ENCODE measurements at regions not wholly inside any gene's neighbourhood (a gene's known extent, or its start where the extent isn't known, plus 50 kb on each side); places are given as distances from the start of the nearest gene placed in this dataset.

DNA sequence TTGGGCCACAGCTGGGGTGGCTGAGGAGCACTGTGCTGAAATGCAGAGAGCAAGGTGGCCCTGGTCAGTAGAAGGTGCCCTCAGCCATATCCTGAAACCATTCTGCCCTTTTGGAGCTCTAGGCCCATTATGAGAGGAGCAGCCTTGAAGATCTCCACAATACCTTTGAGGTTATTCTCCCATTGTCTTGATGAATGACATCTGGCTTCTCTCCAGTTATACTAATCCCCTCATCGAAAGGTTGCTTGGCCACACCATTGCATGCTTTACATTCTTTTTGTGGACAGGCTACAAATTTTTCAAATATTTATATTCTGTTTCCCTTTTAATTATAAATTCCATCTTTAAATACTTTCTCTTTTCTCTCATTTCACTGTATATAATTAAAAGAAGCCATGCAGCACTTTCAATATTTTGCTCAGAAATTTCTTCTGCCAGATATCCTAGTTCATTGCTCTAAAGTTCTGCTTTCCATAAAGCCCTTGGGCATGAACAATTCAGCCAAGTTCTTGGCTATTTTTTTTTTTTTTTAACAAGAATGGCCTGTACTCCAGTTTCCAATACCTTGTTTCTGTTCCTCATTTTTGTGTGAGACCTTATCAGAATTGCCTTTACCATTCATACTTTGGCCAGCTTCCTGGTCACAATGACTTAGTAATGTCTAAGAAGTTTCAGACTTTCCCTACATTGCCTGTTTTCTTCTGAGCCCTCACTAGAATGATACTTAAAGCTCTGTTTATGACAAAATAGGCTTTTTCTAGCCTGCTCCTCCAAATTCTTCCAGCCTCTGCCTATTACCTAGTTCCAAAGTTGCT lies 138.9 kb upstream of the SGO1 start:
- H4K20me1 ChIP-seq (ENCODE audit: insufficient read depth) = no peaks in the 10 kb centered on the region
- H3F3A ChIP-seq (ENCODE audit: insufficient read depth, low read length, poor library complexity, severe bottlenecking) = no peaks in the 10 kb centered on the region
- H3K79me2 ChIP-seq (replicated peaks; ENCODE audit: insufficient read depth, low read length) = no peaks in the 10 kb centered on the region
- H3K4me2 ChIP-seq (ENCODE audit: low read length) = no peak overlapping the region
- H3K9me2 ChIP-seq (ENCODE audit: insufficient read depth, low read length) = no peaks in the 10 kb centered on the region
- H3K9ac ChIP-seq (ENCODE audit: low read length) = no peak overlapping the region
- TF ChIP-seq, protein P1, sequence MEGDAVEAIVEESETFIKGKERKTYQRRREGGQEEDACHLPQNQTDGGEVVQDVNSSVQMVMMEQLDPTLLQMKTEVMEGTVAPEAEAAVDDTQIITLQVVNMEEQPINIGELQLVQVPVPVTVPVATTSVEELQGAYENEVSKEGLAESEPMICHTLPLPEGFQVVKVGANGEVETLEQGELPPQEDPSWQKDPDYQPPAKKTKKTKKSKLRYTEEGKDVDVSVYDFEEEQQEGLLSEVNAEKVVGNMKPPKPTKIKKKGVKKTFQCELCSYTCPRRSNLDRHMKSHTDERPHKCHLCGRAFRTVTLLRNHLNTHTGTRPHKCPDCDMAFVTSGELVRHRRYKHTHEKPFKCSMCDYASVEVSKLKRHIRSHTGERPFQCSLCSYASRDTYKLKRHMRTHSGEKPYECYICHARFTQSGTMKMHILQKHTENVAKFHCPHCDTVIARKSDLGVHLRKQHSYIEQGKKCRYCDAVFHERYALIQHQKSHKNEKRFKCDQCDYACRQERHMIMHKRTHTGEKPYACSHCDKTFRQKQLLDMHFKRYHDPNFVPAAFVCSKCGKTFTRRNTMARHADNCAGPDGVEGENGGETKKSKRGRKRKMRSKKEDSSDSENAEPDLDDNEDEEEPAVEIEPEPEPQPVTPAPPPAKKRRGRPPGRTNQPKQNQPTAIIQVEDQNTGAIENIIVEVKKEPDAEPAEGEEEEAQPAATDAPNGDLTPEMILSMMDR (IDR thresholded peaks at IDR 0.05; ENCODE audit: poor library complexity, severe bottlenecking) = no peak
- no peak for TF ChIP-seq POLR2AphosphoS5 (IDR thresholded peaks at IDR 0.05)
- no peak for TF ChIP-seq RAD21 (conservative IDR thresholded peaks at IDR 0.05)
- no peak for TF ChIP-seq SMC3 (conservative IDR thresholded peaks at IDR 0.05; ENCODE audit: poor library complexity)
- TF ChIP-seq TAF1 (IDR thresholded peaks at IDR 0.05; ENCODE audit: low read depth) = no peak
- TF ChIP-seq EP300 (conservative IDR thresholded peaks at IDR 0.05; ENCODE audit: poor library complexity, severe bottlenecking) = no peak
- TF ChIP-seq MXI1 (conservative IDR thresholded peaks at IDR 0.05; ENCODE audit: poor library complexity, severe bottlenecking) = no peak
- TF ChIP-seq, protein P2, sequence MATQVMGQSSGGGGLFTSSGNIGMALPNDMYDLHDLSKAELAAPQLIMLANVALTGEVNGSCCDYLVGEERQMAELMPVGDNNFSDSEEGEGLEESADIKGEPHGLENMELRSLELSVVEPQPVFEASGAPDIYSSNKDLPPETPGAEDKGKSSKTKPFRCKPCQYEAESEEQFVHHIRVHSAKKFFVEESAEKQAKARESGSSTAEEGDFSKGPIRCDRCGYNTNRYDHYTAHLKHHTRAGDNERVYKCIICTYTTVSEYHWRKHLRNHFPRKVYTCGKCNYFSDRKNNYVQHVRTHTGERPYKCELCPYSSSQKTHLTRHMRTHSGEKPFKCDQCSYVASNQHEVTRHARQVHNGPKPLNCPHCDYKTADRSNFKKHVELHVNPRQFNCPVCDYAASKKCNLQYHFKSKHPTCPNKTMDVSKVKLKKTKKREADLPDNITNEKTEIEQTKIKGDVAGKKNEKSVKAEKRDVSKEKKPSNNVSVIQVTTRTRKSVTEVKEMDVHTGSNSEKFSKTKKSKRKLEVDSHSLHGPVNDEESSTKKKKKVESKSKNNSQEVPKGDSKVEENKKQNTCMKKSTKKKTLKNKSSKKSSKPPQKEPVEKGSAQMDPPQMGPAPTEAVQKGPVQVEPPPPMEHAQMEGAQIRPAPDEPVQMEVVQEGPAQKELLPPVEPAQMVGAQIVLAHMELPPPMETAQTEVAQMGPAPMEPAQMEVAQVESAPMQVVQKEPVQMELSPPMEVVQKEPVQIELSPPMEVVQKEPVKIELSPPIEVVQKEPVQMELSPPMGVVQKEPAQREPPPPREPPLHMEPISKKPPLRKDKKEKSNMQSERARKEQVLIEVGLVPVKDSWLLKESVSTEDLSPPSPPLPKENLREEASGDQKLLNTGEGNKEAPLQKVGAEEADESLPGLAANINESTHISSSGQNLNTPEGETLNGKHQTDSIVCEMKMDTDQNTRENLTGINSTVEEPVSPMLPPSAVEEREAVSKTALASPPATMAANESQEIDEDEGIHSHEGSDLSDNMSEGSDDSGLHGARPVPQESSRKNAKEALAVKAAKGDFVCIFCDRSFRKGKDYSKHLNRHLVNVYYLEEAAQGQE (IDR thresholded peaks at IDR 0.05; ENCODE audit: borderline replicate concordance) = no peak
- TF ChIP-seq EZH2 (IDR thresholded peaks at IDR 0.05; ENCODE audit: borderline replicate concordance, insufficient read depth, low read length, poor library complexity, severe bottlenecking) = no peak
- no peaks in the 10 kb centered on the region for H3K9me3 ChIP-seq (ENCODE audit: low read length)
- no peak overlapping the region for H3K4me3 ChIP-seq (ENCODE audit: low read length)
- no peaks in the 10 kb centered on the region for H3K36me3 ChIP-seq (ENCODE audit: insufficient read depth, low read length)
- H3K27ac ChIP-seq (ENCODE audit: low read length) = no peak overlapping the region
- no peaks in the 10 kb centered on the region for H3K27me3 ChIP-seq (ENCODE audit: insufficient read depth, low read depth, low read length)
- H2AFZ ChIP-seq (ENCODE audit: low read depth, low read length) = no peak overlapping the region

DNA sequence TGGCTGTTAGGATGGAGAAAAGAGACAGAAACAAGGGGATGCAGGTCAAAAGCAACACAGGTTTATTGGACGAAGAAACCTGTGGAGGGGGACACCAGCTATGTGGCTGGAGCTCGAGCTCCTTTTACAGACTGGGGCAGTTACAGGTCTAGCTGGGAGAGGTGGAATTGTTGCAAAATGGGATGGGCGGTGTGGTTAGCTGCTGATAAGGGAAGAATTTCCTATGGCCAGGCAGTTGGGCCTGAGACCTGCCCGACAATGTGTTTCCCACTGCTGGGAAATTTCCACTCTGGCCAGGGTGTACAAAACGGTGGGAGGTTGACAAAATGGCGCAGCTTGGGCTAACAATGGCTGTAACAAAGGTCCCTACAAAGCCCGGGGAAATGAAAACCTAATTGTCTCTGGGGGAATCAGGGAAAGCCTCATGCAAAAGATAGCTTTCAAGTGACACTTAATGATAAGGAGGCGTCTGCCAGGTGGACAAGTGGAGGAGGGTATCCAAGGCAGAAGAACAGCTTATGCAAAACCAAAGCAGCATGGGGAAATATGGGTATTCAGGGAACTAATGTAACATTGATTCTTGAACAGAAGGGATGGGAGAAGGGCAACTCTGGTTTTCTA lies 137.4 kb upstream of the SGO1 start:
- no peaks in the 10 kb centered on the region for H3K79me2 ChIP-seq (replicated peaks; ENCODE audit: insufficient read depth, low read length)
- no peak overlapping the region for H3K27ac ChIP-seq (ENCODE audit: low read length)
- no peak overlapping the region for H3K9ac ChIP-seq (ENCODE audit: low read length)
- H4K20me1 ChIP-seq (ENCODE audit: insufficient read depth) = no peaks in the 10 kb centered on the region
- no peaks in the 10 kb centered on the region for H3K27me3 ChIP-seq (ENCODE audit: insufficient read depth, low read depth, low read length)
- no peaks in the 10 kb centered on the region for H3K36me3 ChIP-seq (ENCODE audit: insufficient read depth, low read length)
- H3K4me3 ChIP-seq (ENCODE audit: low read length) = no peak overlapping the region
- H3K4me2 ChIP-seq (ENCODE audit: low read length) = no peak overlapping the region
- no peaks in the 10 kb centered on the region for H3K9me3 ChIP-seq (ENCODE audit: low read length)
- H3K9me2 ChIP-seq (ENCODE audit: insufficient read depth, low read length) = no peaks in the 10 kb centered on the region
- TF ChIP-seq EZH2 (IDR thresholded peaks at IDR 0.05; ENCODE audit: borderline replicate concordance, insufficient read depth, low read length, poor library complexity, severe bottlenecking) (no peak), POLR2AphosphoS5 (IDR thresholded peaks at IDR 0.05) (no peak), TAF1 (IDR thresholded peaks at IDR 0.05; ENCODE audit: low read depth) (no peak), EP300 (conservative IDR thresholded peaks at IDR 0.05; ENCODE audit: poor library complexity, severe bottlenecking) (no peak), MXI1 (conservative IDR thresholded peaks at IDR 0.05; ENCODE audit: poor library complexity, severe bottlenecking) (no peak), SMC3 (conservative IDR thresholded peaks at IDR 0.05; ENCODE audit: poor library complexity) (no peak)
- TF ChIP-seq, protein P2 (IDR thresholded peaks at IDR 0.05; ENCODE audit: borderline replicate concordance) = no peak
- TF ChIP-seq, protein P1 (IDR thresholded peaks at IDR 0.05; ENCODE audit: poor library complexity, severe bottlenecking) = no peak
- no peaks in the 10 kb centered on the region for H3F3A ChIP-seq (ENCODE audit: insufficient read depth, low read length, poor library complexity, severe bottlenecking)
- H2AFZ ChIP-seq (ENCODE audit: low read depth, low read length) = no peak overlapping the region

Data from neural cell (in vitro differentiated cells).